Activated CD8-positive, alpha-beta T cell treated with anti-CD3 and anti-CD28 coated beads for 36 hours (primary cell): ENCODE measurements at regions not wholly inside any gene's neighbourhood (a gene's known extent, or its start where the extent isn't known, plus 50 kb on each side); places are given as distances from the start of the nearest gene placed in this dataset.

Source experiments
- ATAC-seq: fragments of 200-7000 bp; cut with Tn5 transposase; one replicate; pipeline ENCODE4 v1.10.0; 2021; ENCODE audit warnings: mild to moderate bottlenecking, moderate library complexity
- CTCF ChIA-PET: fragments of 350-600 bp; sonication (Branson Sonifier 250); formaldehyde crosslinking; loops from one replicate; lab custom pipeline; 2021; ENCODE audit warnings: antibody characterized with exemption; lab: Charles Lee
- POLR2A ChIA-PET: fragments of 350-600 bp; sonication (Branson Sonifier 250); formaldehyde crosslinking; loops from one replicate; lab custom pipeline; 2021; ENCODE audit warnings: antibody characterized with exemption; lab: Charles Lee
- DNase-seq: peaks from one replicate; pipeline ENCODE4 v3.0.0-alpha.2; 2020
- H3K27ac Mint-ChIP-seq: one replicate; pipeline ENCODE4 v1.8.0; 2021; ENCODE audit warnings: mild to moderate bottlenecking, mixed read lengths
- H3K27me3 Mint-ChIP-seq: one replicate; pipeline ENCODE4 v1.8.0; 2021; ENCODE audit warnings: mixed read lengths
- H3K36me3 Mint-ChIP-seq: one replicate; pipeline ENCODE4 v1.8.0; 2021; ENCODE audit warnings: low read depth, mixed read lengths
- H3K4me1 Mint-ChIP-seq: one replicate; pipeline ENCODE4 v1.8.0; 2021; ENCODE audit warnings: low read depth, mixed read lengths
- H3K4me3 Mint-ChIP-seq: one replicate; pipeline ENCODE4 v1.8.0; 2021; ENCODE audit warnings: mild to moderate bottlenecking, moderate library complexity, mixed read lengths
- H3K9me3 Mint-ChIP-seq: one replicate; pipeline ENCODE4 v1.8.0; 2021; ENCODE audit warnings: mixed read lengths
- CTCF ChIP-seq: fragments of 200-600 bp; IDR thresholded peaks from one replicate; pipeline ENCODE4 v1.8.0; 2022; ENCODE audit warnings: antibody characterized with exemption, mild to moderate bottlenecking
- intact Hi-C: fragments of 100-400 bp; cut with micrococcal nuclease; formaldehyde crosslinking; loops from one replicate; pipeline ENCODE4 v1.10.0; 2022

GRCh38 chr15:70449311-70450141 lies 313.8 kb downstream of the UACA start:
- Mint-ChIP-seq H3K4me3 (no peak overlapping the region), H3K27ac (no peak overlapping the region), H3K9me3 (no peaks in the 10 kb centered on the region), H3K36me3 (no peaks in the 10 kb centered on the region), H3K4me1 (peaks cover 42% of the 10 kb centered on the region), H3K27me3 (peaks cover 7% of the 10 kb centered on the region)
- TF ChIP-seq CTCF: no peak
- ATAC-seq: no peak
- ChIA-PET POLR2A (no interaction called here), CTCF (no interaction called here)
- no peak for DNase-seq
- intact Hi-C loops: no loop called here

- intact Hi-C loops: no loop called here
- DNase-seq (peak; percentile 86), ATAC-seq (peak; percentile 64)
- Mint-ChIP-seq H3K36me3 (no peaks in the 10 kb centered on the region), H3K27me3 (peaks cover 13% of the 10 kb centered on the region), H3K27ac (no peak overlapping the region), H3K4me1 (peaks cover 38% of the 10 kb centered on the region), H3K4me3 (peak overlapping the region; percentile 18), H3K9me3 (no peaks in the 10 kb centered on the region)
- POLR2A ChIA-PET: interaction anchor here (0.8 to 1.6 kb wide), 2 partner anchors 9 to 40 kb away, joined by 3 read pairs; no protein-coding TSS in a partner anchor
- TF ChIP-seq CTCF: no peak
- CTCF ChIA-PET: interaction anchor here (0.7 to 0.9 kb wide), 3 partner anchors 12 to 177 kb away, joined by 3 to 5 read pairs (median 3); no protein-coding TSS in a partner anchor
Measured at GRCh38 chr15:70447928-70448698, 315.2 kb downstream of the UACA start.

- Mint-ChIP-seq H3K4me1 (peaks cover 37% of the 10 kb centered on the region), H3K27me3 (peaks cover 17% of the 10 kb centered on the region), H3K4me3 (peak overlapping the region; percentile 18), H3K27ac (no peak overlapping the region), H3K36me3 (no peaks in the 10 kb centered on the region), H3K9me3 (no peaks in the 10 kb centered on the region)
- no peak for ATAC-seq
- ChIA-PET CTCF (interaction anchor here (0.7 to 2.0 kb wide), 4 partner anchors 11 to 176 kb away, joined by 3 to 6 read pairs (median 4); no protein-coding TSS in a partner anchor), POLR2A (interaction anchor here (1.6 kb wide), 1 partner anchor 40 kb away, joined by 3 read pairs; no protein-coding TSS in a partner anchor)
- no peak for TF ChIP-seq CTCF
- intact Hi-C loops: no loop called here
- DNase-seq: no peak
Measured at GRCh38 chr15:70447521-70447920, 315.8 kb downstream of the UACA start.

GRCh38 chr15:70447081-70447480 lies 316.3 kb downstream of the UACA start:
- Mint-ChIP-seq H3K9me3 (no peaks in the 10 kb centered on the region), H3K27me3 (peaks cover 20% of the 10 kb centered on the region), H3K4me3 (no peak overlapping the region), H3K27ac (no peak overlapping the region), H3K4me1 (peaks cover 32% of the 10 kb centered on the region), H3K36me3 (no peaks in the 10 kb centered on the region)
- ATAC-seq (no peak), DNase-seq (no peak)
- intact Hi-C loops: no loop called here
- ChIA-PET POLR2A (interaction anchor here (1.6 kb wide), 1 partner anchor 41 kb away, joined by 3 read pairs; no protein-coding TSS in a partner anchor), CTCF (interaction anchor here (2.0 kb wide), 1 partner anchor 20 kb away, joined by 6 read pairs; no protein-coding TSS in a partner anchor)
- no peak for TF ChIP-seq CTCF
